Suprapubic skin (tissue), 4 donors: ENCODE measurements at regions not wholly inside any gene's neighbourhood (a gene's known extent, or its start where the extent isn't known, plus 50 kb on each side); places are given as distances from the start of the nearest gene placed in this dataset.

Experiments
- DNase-seq, 2 donors: peaks; one replicate each; pipeline ENCODE4 v3.0.0-alpha.2; 2019; ENCODE audit warnings: low spot score in 2 of 2
- H3K27ac ChIP-seq: fragments of 200-600 bp; sonication (generic); one replicate; pipeline ENCODE4 v1.5.1; 2019
- H3K27me3 ChIP-seq: fragments of 200-600 bp; sonication (generic); one replicate; pipeline ENCODE4 v1.5.1; 2019
- H3K36me3 ChIP-seq: fragments of 200-600 bp; sonication (generic); one replicate; pipeline ENCODE4 v1.5.1; 2019
- H3K4me1 ChIP-seq: fragments of 200-600 bp; sonication (generic); one replicate; pipeline ENCODE4 v1.5.1; 2019
- H3K4me3 ChIP-seq: fragments of 200-600 bp; sonication (generic); one replicate; pipeline ENCODE4 v1.5.1; 2019; ENCODE audit warnings: mild to moderate bottlenecking
- H3K9me3 ChIP-seq: fragments of 200-600 bp; sonication (generic); one replicate; pipeline ENCODE4 v1.5.1; 2019
- CTCF ChIP-seq, 2 donors: fragments of 200-600 bp in 1 of 2; fragments of 450-650 bp in 1 of 2; sonication (generic) in 1 of 2; IDR thresholded peaks; one replicate each; pipeline ENCODE4 v1.5.1; 2016 to 2019; ENCODE audit warnings: antibody characterized with exemption in 2 of 2, mild to moderate bottlenecking in 1 of 2, moderate library complexity in 1 of 2
- EP300 ChIP-seq: sonication (generic); formaldehyde crosslinking; IDR thresholded peaks from one replicate; pipeline ENCODE4 v1.6.1; 2017; ENCODE audit warnings: antibody characterized with exemption
- POLR2A ChIP-seq, 2 donors: fragments of 450-650 bp; IDR thresholded peaks; one replicate each; pipeline ENCODE4 v1.6.1; 2017; ENCODE audit warnings: antibody characterized with exemption in 2 of 2, mild to moderate bottlenecking in 2 of 2, moderate library complexity in 2 of 2
- POLR2AphosphoS5 ChIP-seq, 3 donors: sonication (generic); formaldehyde crosslinking; IDR thresholded peaks; one replicate each; pipeline ENCODE4 v1.6.1; 2017; ENCODE audit warnings: antibody characterized with exemption in 3 of 3
- WGBS: methylation state at CpG from one replicate; pipeline ENCODE4 v1.1.5; 2018; 5-methylcytosine and 5-hydroxymethylcytosine counted together

- H3K27me3 ChIP-seq: no peaks in the 10 kb centered on the region
- 50% methylated on average over 6 of the region's 6 CpGs for WGBS
- peak overlapping the region; percentile 2 for H3K27ac ChIP-seq
- no peak overlapping the region for H3K4me3 ChIP-seq
- no peaks in the 10 kb centered on the region for H3K9me3 ChIP-seq
- H3K36me3 ChIP-seq: no peaks in the 10 kb centered on the region
- no peak for TF ChIP-seq POLR2AphosphoS5 (IDR thresholded peaks at IDR 0.05)
- no peak for TF ChIP-seq POLR2A (IDR thresholded peaks at IDR 0.05)
- TF ChIP-seq EP300: no peak
- TF ChIP-seq CTCF (IDR thresholded peaks at IDR 0.05): no peak
- no peak for DNase-seq
- H3K4me1 ChIP-seq: peaks cover 12% of the 10 kb centered on the region
Measured at GRCh38 chr12:93137656-93138612, 208.8 kb upstream of the EEA1 start.

DNA sequence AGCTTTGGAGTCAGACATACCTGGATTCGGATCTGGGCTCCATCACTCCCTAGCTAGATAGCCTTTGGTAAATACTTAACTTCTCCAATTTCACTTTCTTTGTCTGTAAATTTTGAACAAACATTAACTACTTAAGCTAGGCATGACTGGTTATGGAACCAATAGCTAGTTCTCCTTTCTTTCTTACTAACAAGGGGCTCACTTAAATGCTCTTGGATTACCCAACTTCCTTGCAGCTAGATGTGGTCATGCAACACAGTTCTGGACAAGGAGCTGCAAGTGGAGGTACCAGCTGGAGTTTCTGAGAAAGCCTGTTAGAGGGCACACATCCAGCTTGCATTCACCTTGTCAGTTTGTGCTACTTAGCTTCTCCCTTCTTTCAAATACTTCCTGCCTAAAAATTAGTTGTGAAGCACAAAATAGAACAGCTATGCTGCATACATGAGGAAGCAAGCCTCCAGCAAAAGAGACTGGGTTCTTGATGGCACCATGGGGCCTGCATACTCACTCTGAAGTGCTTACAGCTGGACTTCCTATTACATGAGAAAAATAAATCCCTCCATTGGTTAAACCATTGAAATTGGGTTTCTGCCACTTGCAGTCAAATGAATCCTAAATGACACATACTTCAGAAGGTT lies 210.1 kb upstream of the EEA1 start:
- WGBS: 93% methylated on average over 1 of the region's 1 CpG
- Histone ChIP-seq H3K4me1 (peaks cover 14% of the 10 kb centered on the region), H3K9me3 (no peaks in the 10 kb centered on the region), H3K36me3 (no peaks in the 10 kb centered on the region), H3K27ac (no peak overlapping the region), H3K4me3 (no peak overlapping the region), H3K27me3 (no peaks in the 10 kb centered on the region)
- DNase-seq: no peak
- TF ChIP-seq EP300: no peak
- TF ChIP-seq CTCF (IDR thresholded peaks at IDR 0.05): no peak

- Histone ChIP-seq H3K4me3 (no peak overlapping the region), H3K9me3 (no peaks in the 10 kb centered on the region), H3K27ac (no peak overlapping the region), H3K27me3 (no peaks in the 10 kb centered on the region), H3K4me1 (peaks cover 18% of the 10 kb centered on the region), H3K36me3 (no peaks in the 10 kb centered on the region)
- no peak for TF ChIP-seq POLR2AphosphoS5 (IDR thresholded peaks at IDR 0.05)
- TF ChIP-seq CTCF (IDR thresholded peaks at IDR 0.05): no peak
- no peak for TF ChIP-seq POLR2A (IDR thresholded peaks at IDR 0.05)
- TF ChIP-seq EP300: no peak
- WGBS: 95% methylated on average over 1 of the region's 1 CpG
- DNase-seq: no peak
Measured at GRCh38 chr12:93140325-93140724, 211.2 kb upstream of the EEA1 start.

GRCh38 chr12:93140801-93141200 lies 211.7 kb upstream of the EEA1 start:
- peaks cover 18% of the 10 kb centered on the region for H3K4me1 ChIP-seq
- H3K9me3 ChIP-seq: no peaks in the 10 kb centered on the region
- H3K36me3 ChIP-seq: no peaks in the 10 kb centered on the region
- TF ChIP-seq CTCF (IDR thresholded peaks at IDR 0.05) (no peak), POLR2A (IDR thresholded peaks at IDR 0.05) (no peak), POLR2AphosphoS5 (IDR thresholded peaks at IDR 0.05) (no peak), EP300 (no peak)
- H3K27ac ChIP-seq: no peak overlapping the region
- H3K4me3 ChIP-seq: no peak overlapping the region
- WGBS: 80% methylated on average over 6 of the region's 6 CpGs
- H3K27me3 ChIP-seq: no peaks in the 10 kb centered on the region
- DNase-seq: no peak

DNA sequence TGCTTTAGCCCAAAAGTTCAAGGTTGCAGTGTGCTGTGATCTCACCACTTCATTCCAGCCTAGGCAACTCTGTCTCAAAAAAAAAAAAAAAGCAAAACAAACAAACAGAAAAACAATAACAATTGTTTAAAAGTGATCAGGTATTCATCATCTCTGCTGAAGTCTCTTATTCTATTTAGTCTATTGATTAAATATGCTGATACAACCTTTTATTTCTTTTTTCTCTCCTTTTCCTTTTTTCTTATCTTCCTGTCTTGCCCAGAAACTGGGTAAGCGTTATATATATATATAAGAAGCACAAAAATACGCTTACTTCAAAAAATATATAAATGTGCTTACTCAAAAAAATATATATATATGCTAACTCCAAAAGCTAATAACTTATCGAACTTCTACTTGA lies 213.8 kb upstream of the EEA1 start:
- H3K4me1 ChIP-seq: peaks cover 8% of the 10 kb centered on the region
- no peaks in the 10 kb centered on the region for H3K36me3 ChIP-seq
- TF ChIP-seq CTCF (IDR thresholded peaks at IDR 0.05) (no peak), EP300 (no peak)
- no peak overlapping the region for H3K27ac ChIP-seq
- 96% methylated on average over 3 of the region's 3 CpGs for WGBS
- no peak for DNase-seq
- H3K27me3 ChIP-seq: no peaks in the 10 kb centered on the region
- H3K9me3 ChIP-seq: no peaks in the 10 kb centered on the region
- no peak overlapping the region for H3K4me3 ChIP-seq
